ENCODE measurements at regions not wholly inside any gene's neighbourhood (a gene's known extent, or its start where the extent isn't known, plus 50 kb on each side); places are given as distances from the start of the nearest gene placed in this dataset.

GRCh38 chrX:106404512-106404911, 207.3 kb upstream of the RADX start:
- TF ChIP-seq CTCF (IDR thresholded peaks at IDR 0.05), result no peak
- TF ChIP-seq POLR2A (IDR thresholded peaks at IDR 0.05), result no peak
